ENCODE measurements at regions not wholly inside any gene's neighbourhood (a gene's known extent, or its start where the extent isn't known, plus 50 kb on each side); places are given as distances from the start of the nearest gene placed in this dataset.
"Not testable (repeated sequence)": the region's sequence is repeated elsewhere in the genome, so short reads cannot be mapped to it uniquely, and the experiment has no call there.

DNA sequence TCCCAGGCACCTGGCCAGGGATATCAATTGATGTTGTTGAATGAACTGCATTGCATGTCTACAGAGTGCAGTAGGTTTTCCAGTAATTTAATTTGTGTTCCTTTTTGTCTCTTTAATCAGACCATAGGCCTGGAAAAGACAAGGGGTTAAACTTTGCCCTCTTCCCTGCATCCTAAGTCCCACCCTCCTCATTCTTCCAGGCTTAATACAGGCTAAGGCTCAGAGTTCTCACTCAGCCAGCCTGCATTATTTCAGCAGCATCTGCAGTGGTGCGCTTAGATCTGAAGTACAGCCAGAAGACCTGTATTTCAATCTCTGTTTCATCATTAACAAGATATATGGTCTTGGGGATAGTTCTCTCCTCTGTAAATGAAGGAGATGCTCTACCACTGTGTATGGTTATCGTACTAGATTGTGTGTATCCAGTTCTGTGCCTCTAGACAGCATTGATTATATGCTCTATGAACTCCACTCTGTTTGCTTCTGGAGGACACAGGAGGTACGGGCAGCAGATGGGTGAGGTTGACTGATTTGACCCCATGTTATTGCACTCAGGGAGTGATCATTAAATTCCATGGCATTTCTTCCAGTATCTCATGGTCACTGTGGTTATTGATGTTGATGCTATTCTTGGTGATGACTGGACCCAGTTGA, 286.1 kb downstream of the RPS6KC1 start:
- no peak for DNase-seq (ENCODE audit: low spot score in 2 of 2)
- no peak for TF ChIP-seq POLR2A (IDR thresholded peaks at IDR 0.05)
- TF ChIP-seq, protein P1, sequence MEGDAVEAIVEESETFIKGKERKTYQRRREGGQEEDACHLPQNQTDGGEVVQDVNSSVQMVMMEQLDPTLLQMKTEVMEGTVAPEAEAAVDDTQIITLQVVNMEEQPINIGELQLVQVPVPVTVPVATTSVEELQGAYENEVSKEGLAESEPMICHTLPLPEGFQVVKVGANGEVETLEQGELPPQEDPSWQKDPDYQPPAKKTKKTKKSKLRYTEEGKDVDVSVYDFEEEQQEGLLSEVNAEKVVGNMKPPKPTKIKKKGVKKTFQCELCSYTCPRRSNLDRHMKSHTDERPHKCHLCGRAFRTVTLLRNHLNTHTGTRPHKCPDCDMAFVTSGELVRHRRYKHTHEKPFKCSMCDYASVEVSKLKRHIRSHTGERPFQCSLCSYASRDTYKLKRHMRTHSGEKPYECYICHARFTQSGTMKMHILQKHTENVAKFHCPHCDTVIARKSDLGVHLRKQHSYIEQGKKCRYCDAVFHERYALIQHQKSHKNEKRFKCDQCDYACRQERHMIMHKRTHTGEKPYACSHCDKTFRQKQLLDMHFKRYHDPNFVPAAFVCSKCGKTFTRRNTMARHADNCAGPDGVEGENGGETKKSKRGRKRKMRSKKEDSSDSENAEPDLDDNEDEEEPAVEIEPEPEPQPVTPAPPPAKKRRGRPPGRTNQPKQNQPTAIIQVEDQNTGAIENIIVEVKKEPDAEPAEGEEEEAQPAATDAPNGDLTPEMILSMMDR (IDR thresholded peaks at IDR 0.05) = no peak
- WGBS, 2 donors = 83 to 94% methylated on average over 3 of the region's 3 CpGs
- no peak overlapping the region for H3K4me3 ChIP-seq (ENCODE audit: low read depth, poor library complexity, severe bottlenecking)
- intact Hi-C loops (cut with DNase I; ENCODE audit: low total_unique reads) = no loop called here

DNA sequence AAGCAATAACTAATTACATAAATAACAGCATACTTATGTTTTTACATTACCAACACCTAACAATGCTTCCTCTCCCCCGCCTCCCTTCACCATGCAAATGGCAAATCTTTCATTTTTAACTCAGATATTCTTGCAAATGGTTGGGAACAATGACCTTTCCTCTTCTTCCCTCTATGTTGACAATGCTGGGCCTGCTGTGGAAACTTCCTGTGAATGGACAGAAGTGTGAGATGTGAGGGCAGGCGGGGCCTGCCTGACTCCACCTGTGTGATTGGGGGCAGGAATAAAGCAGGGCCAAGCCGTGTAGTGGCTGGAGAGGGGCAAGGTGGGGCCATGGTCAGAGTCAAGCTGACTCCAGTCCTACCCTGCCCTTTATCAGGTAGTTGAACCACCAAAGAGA, 289.6 kb downstream of the RPS6KC1 start:
- DNase-seq (ENCODE audit: low spot score in 2 of 2) = no peak
- TF ChIP-seq, protein P1 (IDR thresholded peaks at IDR 0.05) = no peak
- TF ChIP-seq POLR2A (IDR thresholded peaks at IDR 0.05) = no peak
- intact Hi-C loops (cut with DNase I; ENCODE audit: low total_unique reads) = no loop called here
- no peak overlapping the region for H3K4me3 ChIP-seq (ENCODE audit: low read depth, poor library complexity, severe bottlenecking)
- 80 to 92% methylated on average over 3 of the region's 3 CpGs for WGBS, 2 donors

DNA sequence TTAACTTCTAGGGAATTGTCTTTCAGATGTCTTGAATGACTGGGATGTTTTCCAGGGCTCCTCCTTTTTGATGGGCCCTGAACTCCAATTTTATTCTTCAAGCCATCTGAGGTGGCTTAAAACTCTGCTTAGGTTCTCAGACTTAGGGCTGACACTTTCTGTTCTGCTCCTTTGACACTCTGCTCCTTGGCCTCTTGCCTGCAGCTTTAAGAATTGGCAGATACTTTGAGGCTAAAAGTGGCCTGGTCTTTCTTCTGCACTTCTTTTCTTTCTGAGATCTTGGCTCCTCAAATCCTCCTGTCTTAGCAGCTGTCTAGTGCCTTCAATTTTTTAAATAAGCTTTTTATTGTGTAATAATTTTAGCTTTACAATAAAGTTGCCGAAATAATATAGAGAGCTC, 294.6 kb downstream of the RPS6KC1 start:
- no peak overlapping the region for H3K4me3 ChIP-seq (ENCODE audit: low read depth, poor library complexity, severe bottlenecking)
- 90 to 92% methylated on average over 1 of the region's 1 CpG for WGBS, 2 donors
- intact Hi-C loops (cut with DNase I; ENCODE audit: low total_unique reads) = no loop called here
- DNase-seq (ENCODE audit: low spot score in 2 of 2) = no peak
- TF ChIP-seq, protein P1 (IDR thresholded peaks at IDR 0.05) = no peak
- TF ChIP-seq POLR2A (IDR thresholded peaks at IDR 0.05) = no peak

DNA sequence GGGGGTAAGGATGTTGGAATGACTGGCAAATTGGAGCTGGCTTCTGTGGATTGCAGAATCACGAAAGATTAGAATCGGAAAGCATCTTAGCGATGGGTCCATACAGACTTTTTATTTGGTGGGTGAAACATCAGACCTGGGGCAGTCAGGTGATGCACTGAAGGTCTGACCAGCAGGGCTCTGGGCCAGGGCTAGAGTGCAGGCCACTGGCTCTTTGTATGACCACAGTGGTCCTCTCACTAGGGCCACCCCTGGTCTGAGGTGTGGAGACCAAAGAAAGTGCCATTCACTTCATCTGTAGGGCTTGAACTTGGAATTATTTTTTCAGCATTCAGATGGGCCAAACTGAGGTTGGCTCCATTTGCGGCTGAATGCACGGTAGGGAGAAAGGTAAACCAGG, 306.4 kb downstream of the RPS6KC1 start:
- H3K4me3 ChIP-seq (ENCODE audit: low read depth, poor library complexity, severe bottlenecking) = no peak overlapping the region
- no peak for DNase-seq (ENCODE audit: low spot score in 2 of 2)
- intact Hi-C loops (cut with DNase I; ENCODE audit: low total_unique reads) = no loop called here
- TF ChIP-seq, protein P1 (IDR thresholded peaks at IDR 0.05) = no peak
- no peak for TF ChIP-seq POLR2A (IDR thresholded peaks at IDR 0.05)
- 94 to 95% methylated on average over 5 of the region's 5 CpGs for WGBS, 2 donors

DNA sequence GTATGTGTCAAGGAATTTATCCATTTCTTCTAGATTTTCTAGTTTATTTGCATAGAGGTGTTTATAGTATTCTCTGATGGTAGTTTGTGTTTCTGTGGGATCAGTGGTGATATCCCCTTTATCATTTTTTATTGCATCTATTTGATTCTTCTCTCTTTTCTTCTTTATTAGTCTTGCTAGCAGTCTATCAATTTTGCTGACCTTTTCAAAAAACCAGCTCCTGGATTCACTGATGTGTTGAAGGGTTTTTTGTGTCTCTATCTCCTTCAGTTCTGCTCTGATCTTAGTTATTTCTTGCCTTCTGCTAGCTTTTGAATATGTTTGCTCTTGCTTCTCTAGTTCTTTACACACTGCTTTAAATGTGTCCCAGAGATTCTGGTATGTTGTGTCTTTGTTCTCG, 307.3 kb downstream of the RPS6KC1 start:
- DNase-seq (ENCODE audit: low spot score in 2 of 2); intact Hi-C loops (cut with DNase I; ENCODE audit: low total_unique reads); H3K4me3 ChIP-seq (ENCODE audit: low read depth, poor library complexity, severe bottlenecking): not testable (repeated sequence)
- 70 to 79% methylated on average over 1 of the region's 1 CpG for WGBS, 2 donors

DNA sequence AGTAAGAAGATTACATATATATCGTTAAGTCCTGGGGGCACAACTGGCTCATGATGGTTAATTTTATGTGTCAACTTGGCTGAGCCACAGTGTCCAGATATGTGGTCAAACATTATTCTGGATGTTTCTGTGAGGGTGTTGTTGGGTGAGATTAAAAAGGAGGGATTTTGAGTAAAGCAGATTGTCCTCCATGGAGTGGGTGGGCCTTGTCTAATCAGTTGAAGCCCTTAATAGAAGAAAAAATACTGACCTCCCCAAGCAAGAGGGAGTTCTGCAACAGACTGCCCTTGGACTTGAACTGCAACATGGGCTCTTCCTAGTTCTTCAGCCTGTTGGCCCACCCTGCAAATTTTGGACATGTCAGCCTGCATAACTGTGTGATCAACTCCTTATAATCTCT, 311.6 kb downstream of the RPS6KC1 start:
- intact Hi-C loops (cut with DNase I; ENCODE audit: low total_unique reads) = no loop called here
- H3K4me3 ChIP-seq (ENCODE audit: low read depth, poor library complexity, severe bottlenecking) = no peak overlapping the region
- WGBS, 2 donors = 96 to 100% methylated on average over 1 of the region's 1 CpG
- TF ChIP-seq, protein P1 (IDR thresholded peaks at IDR 0.05) = no peak
- TF ChIP-seq POLR2A (IDR thresholded peaks at IDR 0.05) = no peak
- DNase-seq (ENCODE audit: low spot score in 2 of 2) = no peak

Data from lower leg skin (tissue), 4 donors.